ENCODE measurements at regions not wholly inside any gene's neighbourhood (a gene's known extent, or its start where the extent isn't known, plus 50 kb on each side); places are given as distances from the start of the nearest gene placed in this dataset.

- H3K4me3 Mint-ChIP-seq: no peak overlapping the region
- ChIA-PET POLR2A (no interaction called here), CTCF (no interaction called here)
- H3K36me3 Mint-ChIP-seq (ENCODE audit: low read depth): no peaks in the 10 kb centered on the region
- H3K27ac Mint-ChIP-seq: no peak overlapping the region
- DNase-seq (no peak), ATAC-seq (ENCODE audit: low read depth) (no peak)
- H3K27me3 Mint-ChIP-seq: peaks cover 10% of the 10 kb centered on the region
- intact Hi-C loops (cut with micrococcal nuclease): no loop called here
- H3K9me3 Mint-ChIP-seq: no peaks in the 10 kb centered on the region
- TF ChIP-seq CTCF (IDR thresholded peaks at IDR 0.05): no peak
- H3K4me1 Mint-ChIP-seq: no peaks in the 10 kb centered on the region
These were observed 89.7 kb upstream of the PCSK1 start for GRCh38 chr5:96522635-96523355.

GRCh38 chr5:96527768-96528661, 95.0 kb upstream of the PCSK1 start:
- no peak for ATAC-seq (ENCODE audit: low read depth)
- Mint-ChIP-seq H3K27me3 (peaks cover 5% of the 10 kb centered on the region), H3K4me3 (no peak overlapping the region), H3K27ac (no peak overlapping the region), H3K4me1 (no peaks in the 10 kb centered on the region), H3K36me3 (ENCODE audit: low read depth) (no peaks in the 10 kb centered on the region), H3K9me3 (no peaks in the 10 kb centered on the region)
- intact Hi-C loops (cut with micrococcal nuclease): no loop called here
- no peak for DNase-seq
- POLR2A ChIA-PET: no interaction called here
- TF ChIP-seq CTCF (IDR thresholded peaks at IDR 0.05): no peak
- CTCF ChIA-PET: no interaction called here

GRCh38 chr5:96528826-96529474, 95.9 kb upstream of the PCSK1 start:
- H3K36me3 Mint-ChIP-seq (ENCODE audit: low read depth): no peaks in the 10 kb centered on the region
- ATAC-seq (ENCODE audit: low read depth) (no peak), DNase-seq (no peak)
- TF ChIP-seq CTCF (IDR thresholded peaks at IDR 0.05): no peak
- no peaks in the 10 kb centered on the region for H3K4me1 Mint-ChIP-seq
- ChIA-PET POLR2A (no interaction called here), CTCF (no interaction called here)
- H3K27ac Mint-ChIP-seq: no peak overlapping the region
- no peaks in the 10 kb centered on the region for H3K9me3 Mint-ChIP-seq
- peaks cover 5% of the 10 kb centered on the region for H3K27me3 Mint-ChIP-seq
- no peak overlapping the region for H3K4me3 Mint-ChIP-seq
- intact Hi-C loops (cut with micrococcal nuclease): no loop called here

- DNase-seq: no peak
- Mint-ChIP-seq H3K36me3 (ENCODE audit: low read depth) (no peaks in the 10 kb centered on the region), H3K27me3 (peaks cover 5% of the 10 kb centered on the region), H3K27ac (no peak overlapping the region), H3K4me1 (no peaks in the 10 kb centered on the region), H3K4me3 (no peak overlapping the region), H3K9me3 (no peaks in the 10 kb centered on the region)
- POLR2A ChIA-PET: no interaction called here
- intact Hi-C loops (cut with micrococcal nuclease): no loop called here
- TF ChIP-seq CTCF (IDR thresholded peaks at IDR 0.05): no peak
- CTCF ChIA-PET: no interaction called here
- ATAC-seq (ENCODE audit: low read depth): no peak
These were observed 96.5 kb upstream of the PCSK1 start for GRCh38 chr5:96529559-96529958.

- TF ChIP-seq CTCF (IDR thresholded peaks at IDR 0.05): no peak
- intact Hi-C loops (cut with micrococcal nuclease): no loop called here
- POLR2A ChIA-PET: no interaction called here
- peaks cover 5% of the 10 kb centered on the region for H3K27me3 Mint-ChIP-seq
- ATAC-seq (ENCODE audit: low read depth) (no peak), DNase-seq (no peak)
- H3K27ac Mint-ChIP-seq: no peak overlapping the region
- CTCF ChIA-PET: no interaction called here
- no peaks in the 10 kb centered on the region for H3K9me3 Mint-ChIP-seq
- H3K4me1 Mint-ChIP-seq: no peaks in the 10 kb centered on the region
- H3K4me3 Mint-ChIP-seq: no peak overlapping the region
- no peaks in the 10 kb centered on the region for H3K36me3 Mint-ChIP-seq (ENCODE audit: low read depth)
These were observed 97.9 kb upstream of the PCSK1 start for GRCh38 chr5:96530901-96531300.

Measured in activated B cell treated with CpG ODN at 0.5 μM for 24 hours (primary cell).